ENCODE measurements at regions not wholly inside any gene's neighbourhood (a gene's known extent, or its start where the extent isn't known, plus 50 kb on each side); places are given as distances from the start of the nearest gene placed in this dataset.

GRCh38 chr7:16318463-16318862, 102.9 kb downstream of the CRPPA start:
- Histone ChIP-seq H4K5ac (ENCODE audit: low read depth, low read length) (no peak overlapping the region), H2AK5ac (ENCODE audit: low read depth, low read length) (no peak overlapping the region), H3K14ac (replicated peaks; ENCODE audit: low read depth, low read length) (no peak overlapping the region), H2BK15ac (ENCODE audit: low read depth, low read length) (no peak overlapping the region), H3K27me3 (ENCODE audit: control insufficient read depth, insufficient read depth, low read length) (no peaks in the 10 kb centered on the region), H3K9me1 (ENCODE audit: insufficient read depth, low read length) (no peaks in the 10 kb centered on the region), H2BK5ac (ENCODE audit: low read depth, low read length, poor library complexity, severe bottlenecking) (no peak overlapping the region), H3K36me3 (ENCODE audit: control insufficient read depth, insufficient read depth, low read length) (no peaks in the 10 kb centered on the region), H4K91ac (ENCODE audit: insufficient read depth, low read depth, low read length) (no peak overlapping the region), H3K4ac (ENCODE audit: low read depth, low read length) (no peak overlapping the region), H3K79me1 (ENCODE audit: low read depth in 1 of 2, low read length in 2 of 2) (no peaks in the 10 kb centered on the region), H2AK9ac (replicated peaks; ENCODE audit: low read depth, low read length, poor library complexity) (no peak overlapping the region), H3K9ac (ENCODE audit: low read depth, low read length) (no peak overlapping the region), H4K8ac (ENCODE audit: low read depth in 2 of 2, low read length in 2 of 2) (no peak overlapping the region), H2BK20ac (ENCODE audit: low read depth, low read length) (no peak overlapping the region), H3K4me1 (ENCODE audit: control insufficient read depth, insufficient read depth, low read length) (0 out of 2 replicates have a peak, but pooled peaks cover 3% of the 10 kb centered on the region), H3K9me3 (ENCODE audit: control insufficient read depth, insufficient read depth, low read length) (no peaks in the 10 kb centered on the region), H3K56ac (ENCODE audit: extremely low read depth, insufficient read depth, low read length) (no peak overlapping the region), H3K4me2 (ENCODE audit: low read depth, low read length) (no peak overlapping the region), H3K23ac (ENCODE audit: low read depth, low read length) (no peak overlapping the region), H2BK120ac (ENCODE audit: low read depth, low read length) (no peak overlapping the region), H3K4me3 (ENCODE audit: insufficient read depth, low read depth, low read length) (no peak overlapping the region), H2AFZ (replicated peaks; ENCODE audit: low read length, poor library complexity) (no peak overlapping the region), H3K27ac (ENCODE audit: insufficient read depth, low read length) (no peak overlapping the region), H3K18ac (ENCODE audit: low read depth, low read length) (no peak overlapping the region), H4K20me1 (ENCODE audit: insufficient read depth, low read length) (no peaks in the 10 kb centered on the region)
- BruUV-seq (replicated peaks): no TSS peak
- ChIA-PET POLR2A (ENCODE audit: unreplicated experiment) (no interaction called here), CTCF (interaction anchor here (0.9 kb wide), 1 partner anchor 9 kb away, joined by 3 read pairs; no protein-coding TSS in a partner anchor)
- no peak for TF ChIP-seq RFX5 (IDR thresholded peaks at IDR 0.05; ENCODE audit: low read depth, low read length)
- DNase-seq (no peak), ATAC-seq (ENCODE audit: low read depth) (no peak)
- in situ Hi-C loops (cut with MboI; ENCODE audit: low sequenced_read_pairs) (no loop called here), dilution Hi-C loops (cut with HindIII; ENCODE audit: low sequenced_read_pairs, unreplicated experiment) (no loop called here), intact Hi-C loops (cut with micrococcal nuclease) (no loop called here)
